ENCODE measurements at regions not wholly inside any gene's neighbourhood (a gene's known extent, or its start where the extent isn't known, plus 50 kb on each side); places are given as distances from the start of the nearest gene placed in this dataset.

- DNase-seq (ENCODE audit: low read depth in 2 of 2): no peak
Observed at GRCh38 chr1:29471487-29472313, 235.4 kb downstream of the PTPRU start.

DNA sequence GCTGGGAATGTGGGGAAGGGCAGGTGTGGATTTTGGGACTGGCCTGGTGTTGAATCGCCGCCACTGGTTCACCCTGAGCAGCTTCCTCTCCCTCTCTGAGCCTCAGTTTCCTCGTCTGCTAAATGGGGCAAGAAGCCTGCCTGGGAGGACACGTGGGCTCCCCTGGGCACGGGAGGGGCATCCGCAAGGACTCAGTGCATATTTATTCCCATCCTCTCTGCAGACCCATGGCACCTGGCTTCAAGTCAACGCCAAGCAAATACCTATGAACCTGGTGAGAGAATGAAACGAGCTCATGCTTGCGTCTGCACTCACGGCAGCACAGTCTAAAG is 234.4 kb downstream of the PTPRU start:
- DNase-seq (ENCODE audit: low read depth in 2 of 2): no peak

- no peak for DNase-seq (ENCODE audit: low read depth in 2 of 2)
Observed at GRCh38 chr1:29470087-29470787, 233.9 kb downstream of the PTPRU start.

GRCh38 chr1:29469457-29469856 is 233.1 kb downstream of the PTPRU start:
- DNase-seq (ENCODE audit: low read depth in 2 of 2): no peak

- no peak for DNase-seq (ENCODE audit: low read depth in 2 of 2)
Observed at GRCh38 chr1:29467989-29468900, 231.9 kb downstream of the PTPRU start.

- no peak for DNase-seq (ENCODE audit: low read depth in 2 of 2)
Observed at GRCh38 chr1:29466258-29466657, 229.9 kb downstream of the PTPRU start.

- no peak for DNase-seq (ENCODE audit: low read depth in 2 of 2)
Observed at GRCh38 chr1:29465755-29466154, 229.4 kb downstream of the PTPRU start.

DNA sequence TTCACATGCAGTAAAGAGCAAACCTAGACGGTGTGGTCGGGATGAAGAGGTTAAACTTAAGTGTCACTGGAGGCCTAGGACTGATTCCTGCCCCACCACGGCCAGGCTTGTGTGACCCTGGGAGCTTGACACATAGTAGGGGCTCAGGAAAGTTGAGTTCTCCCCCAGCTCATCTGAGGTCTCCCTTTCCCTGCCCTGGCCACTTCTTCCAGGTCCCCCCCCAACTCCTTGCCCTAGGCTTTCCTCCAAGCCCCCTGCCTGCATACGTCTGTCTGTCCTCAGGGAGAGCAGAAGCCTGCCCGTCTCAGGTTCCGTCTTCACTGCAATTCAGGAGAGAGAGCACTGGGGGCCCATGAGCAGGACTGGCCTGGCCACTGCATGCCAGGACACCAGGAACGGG is 225.8 kb downstream of the PTPRU start:
- no peak for DNase-seq (ENCODE audit: low read depth in 2 of 2)

GRCh38 chr1:29461115-29461739 is 224.9 kb downstream of the PTPRU start:
- no peak for DNase-seq (ENCODE audit: low read depth in 2 of 2)

DNA sequence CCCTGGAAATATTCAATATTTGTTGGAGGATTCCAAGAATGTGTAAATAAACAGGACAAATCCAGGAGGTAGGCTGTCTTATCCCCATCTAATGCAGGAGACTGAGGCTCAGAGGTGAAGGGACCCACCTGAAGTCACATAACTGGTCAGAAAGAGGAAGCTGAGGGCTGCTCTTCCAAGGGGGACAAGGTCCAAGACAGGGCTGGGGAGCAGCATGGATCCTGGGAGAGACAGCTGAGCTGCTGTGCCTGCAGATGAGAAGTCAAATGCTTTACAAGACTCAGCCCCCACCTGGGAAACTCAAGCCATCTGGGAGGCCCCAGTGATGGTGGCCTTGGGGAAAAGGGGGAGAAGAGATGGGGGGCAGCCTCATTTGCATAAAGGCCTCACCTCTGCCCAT is 224.4 kb downstream of the PTPRU start:
- DNase-seq (ENCODE audit: low read depth in 2 of 2): no peak

DNA sequence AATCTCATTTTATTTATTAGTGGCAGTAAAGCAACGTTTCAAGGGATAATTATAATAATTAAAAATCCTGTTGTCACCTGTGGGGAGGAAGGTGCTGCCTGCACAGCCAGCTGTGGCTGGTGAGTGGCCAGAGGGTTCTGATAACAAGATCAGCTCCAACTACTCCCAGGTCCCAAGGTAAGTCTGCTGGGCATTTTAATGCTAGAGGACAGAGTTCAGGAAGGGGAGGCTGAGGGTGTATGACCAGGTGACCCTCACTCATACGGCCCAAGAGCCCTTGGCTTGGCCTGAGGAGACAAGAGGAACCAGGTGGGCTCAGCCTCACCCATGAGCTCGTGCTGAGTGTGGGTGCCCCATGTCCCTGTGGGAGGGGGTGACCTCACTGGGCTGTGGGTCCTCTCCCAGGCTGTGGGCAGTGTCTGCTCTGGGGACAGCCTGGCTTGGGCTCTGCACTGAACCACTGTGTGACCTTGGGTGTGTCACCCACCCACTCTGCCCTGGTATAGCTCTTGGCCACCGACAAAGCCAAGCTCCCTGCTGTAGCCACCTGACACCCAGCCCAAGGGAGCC is 223.8 kb downstream of the PTPRU start:
- no peak for DNase-seq (ENCODE audit: low read depth in 2 of 2)

GRCh38 chr1:29459620-29459945 is 223.3 kb downstream of the PTPRU start:
- DNase-seq (ENCODE audit: low read depth in 2 of 2): no peak

- no peak for DNase-seq (ENCODE audit: low read depth in 2 of 2)
Observed at GRCh38 chr1:29458737-29459619, 222.7 kb downstream of the PTPRU start.

DNA sequence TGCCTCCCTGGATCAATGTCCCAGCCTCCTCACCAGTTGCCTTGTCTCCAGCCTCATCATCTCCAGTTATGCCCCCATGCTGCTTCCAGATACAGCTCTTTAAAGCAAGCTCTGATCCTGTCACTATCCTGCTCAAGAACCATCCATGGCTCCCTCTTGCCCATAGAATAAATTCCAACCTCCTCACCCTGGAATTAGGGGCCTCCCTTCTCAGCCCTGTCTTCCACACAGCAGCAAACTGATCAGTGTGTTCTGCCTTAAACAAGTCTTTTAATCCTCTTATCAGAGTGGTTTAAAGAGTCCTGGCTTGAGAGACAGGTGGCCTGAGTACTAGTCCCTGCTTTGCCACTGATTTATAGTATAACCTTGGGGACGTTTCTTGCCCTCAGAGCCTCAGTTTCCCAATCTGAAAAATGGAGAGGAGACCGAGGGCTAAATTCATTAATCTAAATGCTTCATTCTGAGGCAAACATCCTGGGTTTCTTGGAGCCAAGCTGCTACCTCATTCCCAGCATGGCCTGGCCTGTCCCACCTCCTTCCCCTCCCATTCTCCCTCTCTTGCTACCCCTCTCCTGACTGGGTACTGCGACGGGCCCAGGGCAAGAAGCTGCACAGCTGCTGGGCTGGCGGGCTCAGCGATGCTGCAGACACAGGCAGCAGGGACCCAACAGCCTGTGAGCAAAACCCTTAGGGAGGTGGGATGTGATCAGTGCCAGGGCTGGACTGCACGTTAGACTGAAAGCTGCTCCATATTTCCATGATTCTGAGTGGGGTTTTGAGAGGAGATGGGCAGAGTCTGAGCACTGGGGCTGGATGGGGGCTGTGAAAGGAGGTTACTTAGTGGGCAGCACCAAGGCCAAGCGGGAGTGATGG is 221.4 kb downstream of the PTPRU start:
- DNase-seq (ENCODE audit: low read depth in 2 of 2): no peak

GRCh38 chr1:29456685-29457435 is 220.5 kb downstream of the PTPRU start:
- no peak for DNase-seq (ENCODE audit: low read depth in 2 of 2)

DNA sequence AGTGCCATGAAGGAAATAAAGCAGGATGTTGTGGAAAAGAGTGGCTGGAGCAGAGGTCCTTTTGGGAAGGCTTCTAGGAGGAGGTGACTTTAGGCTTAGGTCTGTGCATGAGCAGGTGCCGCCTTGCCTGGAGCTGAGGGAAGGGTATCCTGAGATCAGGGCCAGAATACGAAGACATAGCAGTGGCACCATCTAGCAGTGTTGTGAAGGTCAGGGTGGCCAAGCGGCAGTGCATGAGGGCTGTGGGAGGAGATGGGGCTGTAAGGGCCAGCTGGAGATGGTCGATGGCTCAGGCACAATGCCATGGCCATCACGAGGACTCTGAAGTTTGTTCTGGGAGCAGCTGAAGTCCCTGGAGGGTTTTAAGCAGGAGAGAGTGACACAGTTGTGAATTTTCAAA is 219.5 kb downstream of the PTPRU start:
- no peak for DNase-seq (ENCODE audit: low read depth in 2 of 2)

DNA sequence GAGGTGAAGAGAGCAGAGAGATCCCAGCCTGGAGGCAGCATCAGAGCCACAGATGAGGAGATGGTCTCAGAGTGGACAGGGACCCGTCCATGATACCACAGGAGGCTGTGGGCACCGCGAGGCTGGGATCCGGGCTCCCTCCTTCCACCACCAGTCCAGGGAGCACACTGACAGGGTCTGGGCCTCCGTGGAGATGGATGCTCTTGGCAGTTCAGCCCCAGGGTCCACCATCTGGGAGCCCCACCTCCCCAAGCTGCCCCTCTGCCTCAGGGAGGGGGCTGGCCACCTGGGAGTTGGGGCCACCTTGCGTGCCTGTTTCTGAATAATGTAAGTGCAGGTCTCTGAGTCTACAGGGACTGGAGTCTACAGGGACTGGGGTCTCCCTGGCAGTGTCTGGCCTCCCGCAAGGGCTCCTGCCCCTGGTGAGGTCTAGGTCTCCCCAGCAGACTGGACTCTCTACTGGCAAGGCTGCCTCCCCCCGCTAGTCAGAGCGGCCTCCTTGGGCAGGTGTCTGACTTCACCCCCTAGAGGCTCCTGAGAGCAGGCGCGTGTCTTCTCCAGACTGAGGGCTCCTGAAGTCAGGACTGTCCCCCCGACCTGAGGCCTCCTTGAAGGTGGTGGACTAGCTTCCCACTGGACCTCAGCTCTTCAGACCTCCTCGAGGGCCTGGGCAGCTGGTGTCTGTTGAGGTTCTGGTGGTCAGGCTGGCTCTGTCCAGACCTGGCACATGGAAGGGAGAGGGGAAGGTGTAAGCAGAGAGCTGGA is 218.5 kb downstream of the PTPRU start:
- DNase-seq (ENCODE audit: low read depth in 2 of 2): no peak
